Peyer's patch (tissue), 4 donors: ENCODE measurements at regions not wholly inside any gene's neighbourhood (a gene's known extent, or its start where the extent isn't known, plus 50 kb on each side); places are given as distances from the start of the nearest gene placed in this dataset.

Experiments
- POLR2A ChIP-seq, 2 donors: fragments of 450-650 bp; IDR thresholded peaks; one replicate each; pipeline ENCODE4 v1.5.1; 2017; ENCODE audit warnings: antibody characterized with exemption in 2 of 2, mild to moderate bottlenecking in 2 of 2, moderate library complexity in 2 of 2
- TF ChIP-seq, protein P1 (sequence below), 6 experiments: fragments of 450-650 bp in 4 of 6; fragments of 200-600 bp in 2 of 6; sonication (generic) in 1 of 6; IDR thresholded peaks; one replicate each; pipeline ENCODE4 v1.5.1; 2017 to 2019; ENCODE audit warnings: antibody characterized with exemption in 6 of 6, mild to moderate bottlenecking in 3 of 6, moderate library complexity in 1 of 6

GRCh38 chr12:39125566-39125965 lies 220.2 kb upstream of the CPNE8 start:
- TF ChIP-seq, protein P1, sequence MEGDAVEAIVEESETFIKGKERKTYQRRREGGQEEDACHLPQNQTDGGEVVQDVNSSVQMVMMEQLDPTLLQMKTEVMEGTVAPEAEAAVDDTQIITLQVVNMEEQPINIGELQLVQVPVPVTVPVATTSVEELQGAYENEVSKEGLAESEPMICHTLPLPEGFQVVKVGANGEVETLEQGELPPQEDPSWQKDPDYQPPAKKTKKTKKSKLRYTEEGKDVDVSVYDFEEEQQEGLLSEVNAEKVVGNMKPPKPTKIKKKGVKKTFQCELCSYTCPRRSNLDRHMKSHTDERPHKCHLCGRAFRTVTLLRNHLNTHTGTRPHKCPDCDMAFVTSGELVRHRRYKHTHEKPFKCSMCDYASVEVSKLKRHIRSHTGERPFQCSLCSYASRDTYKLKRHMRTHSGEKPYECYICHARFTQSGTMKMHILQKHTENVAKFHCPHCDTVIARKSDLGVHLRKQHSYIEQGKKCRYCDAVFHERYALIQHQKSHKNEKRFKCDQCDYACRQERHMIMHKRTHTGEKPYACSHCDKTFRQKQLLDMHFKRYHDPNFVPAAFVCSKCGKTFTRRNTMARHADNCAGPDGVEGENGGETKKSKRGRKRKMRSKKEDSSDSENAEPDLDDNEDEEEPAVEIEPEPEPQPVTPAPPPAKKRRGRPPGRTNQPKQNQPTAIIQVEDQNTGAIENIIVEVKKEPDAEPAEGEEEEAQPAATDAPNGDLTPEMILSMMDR (IDR thresholded peaks at IDR 0.05): no peak
- no peak for TF ChIP-seq POLR2A (IDR thresholded peaks at IDR 0.05)
